ENCODE measurements at regions not wholly inside any gene's neighbourhood (a gene's known extent, or its start where the extent isn't known, plus 50 kb on each side); places are given as distances from the start of the nearest gene placed in this dataset.

DNA sequence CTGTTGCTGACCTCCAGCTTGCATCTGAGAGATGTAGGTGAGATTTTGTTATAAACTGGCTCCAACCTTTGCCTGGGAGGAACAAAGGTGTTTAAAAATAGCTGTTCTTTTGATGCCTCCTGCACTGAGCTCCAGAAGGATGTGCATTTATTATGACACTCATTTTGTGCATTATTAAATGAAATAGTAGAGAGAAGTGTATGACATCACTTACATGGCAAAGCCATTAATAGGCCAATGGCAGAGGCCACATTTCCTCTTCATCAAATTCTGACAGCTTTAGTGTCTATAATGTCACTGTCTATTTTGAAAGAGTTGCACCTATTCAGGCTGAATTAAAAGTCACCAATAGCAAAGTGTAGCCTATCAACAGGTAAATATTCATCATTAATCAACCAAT, 564.6 kb downstream of the FLRT2 start (continued):
- TF ChIP-seq ZSCAN29 (IDR thresholded peaks at IDR 0.05): no peak

DNA sequence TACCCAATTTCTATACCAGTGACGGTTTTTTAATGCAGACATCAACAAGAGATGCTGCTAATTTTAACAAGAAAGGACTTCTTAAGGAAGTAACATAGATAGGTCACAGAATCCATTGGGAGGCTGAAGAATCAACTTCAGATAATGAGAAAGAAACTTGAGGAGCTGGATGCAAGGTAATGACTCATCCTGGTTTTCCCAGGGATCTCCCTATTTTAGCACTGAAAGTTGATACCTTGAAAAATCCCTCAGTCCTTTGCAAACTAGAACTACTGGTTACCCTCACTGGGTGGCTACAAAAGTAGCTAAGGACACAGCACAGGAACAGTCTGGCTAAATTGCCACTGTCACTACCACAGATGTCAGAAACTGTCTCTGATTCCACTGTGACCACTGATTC, 561.9 kb downstream of the FLRT2 start:
- H3K27me3 ChIP-seq (replicated peaks in 1 of 2; ENCODE audit: control insufficient read depth in 2 of 2, insufficient read depth in 2 of 2, low read length in 1 of 2): no peaks in the 10 kb centered on the region
- no peak for FAIRE-seq
- in situ Hi-C loops (cut with MboI) (no loop called here), intact Hi-C loops (cut with micrococcal nuclease; ENCODE audit: unreplicated experiment) (no loop called here)
- TF ChIP-seq CHD1 (IDR thresholded peaks at IDR 0.05; ENCODE audit: low read depth, low read length) (no peak), MTA3 (IDR thresholded peaks at IDR 0.05; ENCODE audit: borderline replicate concordance, low read length) (no peak), SMAD1 (IDR thresholded peaks at IDR 0.05; ENCODE audit: low read depth, partially characterized antibody) (no peak), SIX5 (IDR thresholded peaks at IDR 0.05; ENCODE audit: low read depth, low read length, severe bottlenecking) (no peak), TCF3 (IDR thresholded peaks at IDR 0.05; ENCODE audit: borderline replicate concordance, insufficient read depth, low read depth, low read length) (no peak), NRF1 (conservative IDR thresholded peaks at IDR 0.05; ENCODE audit: low read depth, low read length) (no peak), POLR2AphosphoS2 (IDR thresholded peaks at IDR 0.05; ENCODE audit: low read depth, low read length) (no peak)
- TF ChIP-seq, protein P1, sequence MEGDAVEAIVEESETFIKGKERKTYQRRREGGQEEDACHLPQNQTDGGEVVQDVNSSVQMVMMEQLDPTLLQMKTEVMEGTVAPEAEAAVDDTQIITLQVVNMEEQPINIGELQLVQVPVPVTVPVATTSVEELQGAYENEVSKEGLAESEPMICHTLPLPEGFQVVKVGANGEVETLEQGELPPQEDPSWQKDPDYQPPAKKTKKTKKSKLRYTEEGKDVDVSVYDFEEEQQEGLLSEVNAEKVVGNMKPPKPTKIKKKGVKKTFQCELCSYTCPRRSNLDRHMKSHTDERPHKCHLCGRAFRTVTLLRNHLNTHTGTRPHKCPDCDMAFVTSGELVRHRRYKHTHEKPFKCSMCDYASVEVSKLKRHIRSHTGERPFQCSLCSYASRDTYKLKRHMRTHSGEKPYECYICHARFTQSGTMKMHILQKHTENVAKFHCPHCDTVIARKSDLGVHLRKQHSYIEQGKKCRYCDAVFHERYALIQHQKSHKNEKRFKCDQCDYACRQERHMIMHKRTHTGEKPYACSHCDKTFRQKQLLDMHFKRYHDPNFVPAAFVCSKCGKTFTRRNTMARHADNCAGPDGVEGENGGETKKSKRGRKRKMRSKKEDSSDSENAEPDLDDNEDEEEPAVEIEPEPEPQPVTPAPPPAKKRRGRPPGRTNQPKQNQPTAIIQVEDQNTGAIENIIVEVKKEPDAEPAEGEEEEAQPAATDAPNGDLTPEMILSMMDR (IDR thresholded peaks at IDR 0.05 in 2 of 3, conservative IDR thresholded peaks at IDR 0.05 in 1 of 3; ENCODE audit: control insufficient read depth in 2 of 3, extremely low read depth in 1 of 3, insufficient read depth in 1 of 3, low read depth in 3 of 3, low read length in 3 of 3): no peak
- TF ChIP-seq, protein P2, sequence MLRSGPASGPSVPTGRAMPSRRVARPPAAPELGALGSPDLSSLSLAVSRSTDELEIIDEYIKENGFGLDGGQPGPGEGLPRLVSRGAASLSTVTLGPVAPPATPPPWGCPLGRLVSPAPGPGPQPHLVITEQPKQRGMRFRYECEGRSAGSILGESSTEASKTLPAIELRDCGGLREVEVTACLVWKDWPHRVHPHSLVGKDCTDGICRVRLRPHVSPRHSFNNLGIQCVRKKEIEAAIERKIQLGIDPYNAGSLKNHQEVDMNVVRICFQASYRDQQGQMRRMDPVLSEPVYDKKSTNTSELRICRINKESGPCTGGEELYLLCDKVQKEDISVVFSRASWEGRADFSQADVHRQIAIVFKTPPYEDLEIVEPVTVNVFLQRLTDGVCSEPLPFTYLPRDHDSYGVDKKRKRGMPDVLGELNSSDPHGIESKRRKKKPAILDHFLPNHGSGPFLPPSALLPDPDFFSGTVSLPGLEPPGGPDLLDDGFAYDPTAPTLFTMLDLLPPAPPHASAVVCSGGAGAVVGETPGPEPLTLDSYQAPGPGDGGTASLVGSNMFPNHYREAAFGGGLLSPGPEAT (IDR thresholded peaks at IDR 0.05; ENCODE audit: low read depth): no peak
- TF ChIP-seq, protein P3, sequence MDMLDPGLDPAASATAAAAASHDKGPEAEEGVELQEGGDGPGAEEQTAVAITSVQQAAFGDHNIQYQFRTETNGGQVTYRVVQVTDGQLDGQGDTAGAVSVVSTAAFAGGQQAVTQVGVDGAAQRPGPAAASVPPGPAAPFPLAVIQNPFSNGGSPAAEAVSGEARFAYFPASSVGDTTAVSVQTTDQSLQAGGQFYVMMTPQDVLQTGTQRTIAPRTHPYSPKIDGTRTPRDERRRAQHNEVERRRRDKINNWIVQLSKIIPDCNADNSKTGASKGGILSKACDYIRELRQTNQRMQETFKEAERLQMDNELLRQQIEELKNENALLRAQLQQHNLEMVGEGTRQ (IDR thresholded peaks at IDR 0.05; ENCODE audit: borderline replicate concordance, low read depth, low read length): no peak
- H2AFZ ChIP-seq (ENCODE audit: control insufficient read depth, low read depth, low read length): no peak overlapping the region
- H3K36me3 ChIP-seq (ENCODE audit: control insufficient read depth in 2 of 2, insufficient read depth in 2 of 2, low read length in 1 of 2): no peaks in the 10 kb centered on the region
- H3K79me2 ChIP-seq (ENCODE audit: control insufficient read depth, insufficient read depth, low read length): no peaks in the 10 kb centered on the region
- H3K27ac ChIP-seq (ENCODE audit: control insufficient read depth, insufficient read depth): no peak overlapping the region
- ChIA-PET RAD21 (ENCODE audit: unreplicated experiment) (no interaction called here), POLR2A (no interaction called here), SMC1A (ENCODE audit: uncharacterized antibody, unreplicated experiment) (interaction anchor here (0.6 kb wide), 1 partner anchor 18 kb away, joined by 3 read pairs; no protein-coding TSS in a partner anchor), CTCF (no interaction called here)
- ATAC-seq: no peak
- no peaks in the 10 kb centered on the region for H3K9me3 ChIP-seq (replicated peaks; ENCODE audit: control insufficient read depth, insufficient read depth, low read length)
- H3K4me3 ChIP-seq: no peak overlapping the region
- DNase-seq (ENCODE audit: low read depth, low spot score): no peak
- H3K4me1 ChIP-seq (ENCODE audit: control insufficient read depth, insufficient read depth, low read length): no peaks in the 10 kb centered on the region
- no peaks in the 10 kb centered on the region for H4K20me1 ChIP-seq (ENCODE audit: control insufficient read depth, insufficient read depth)
- H3K9ac ChIP-seq (ENCODE audit: control insufficient read depth, insufficient read depth, low read length): no peak overlapping the region
- no peak overlapping the region for H3K4me2 ChIP-seq (ENCODE audit: control insufficient read depth, insufficient read depth)
- WGBS (ENCODE audit: insufficient coverage, insufficient replicate concordance, low lambda C conversion rate, missing lambda C conversion rate): 0% methylated on average over 1 of the region's 1 CpG
- BruUV-seq (replicated peaks): no TSS peak
